ENCODE measurements at regions not wholly inside any gene's neighbourhood (a gene's known extent, or its start where the extent isn't known, plus 50 kb on each side); places are given as distances from the start of the nearest gene placed in this dataset.
A peak's percentile ranks its signal among the peaks of the same experiment; 100 is the strongest.

GRCh38 chr5:82952326-82952725 lies 124.9 kb downstream of the TMEM167A start:
- DNase-seq (ENCODE audit: low read depth in 1 of 2, low spot score in 2 of 2) (no peak), FAIRE-seq (peak; percentile 57)
- Histone ChIP-seq H3K27ac (ENCODE audit: low read depth, low read length) (no peak overlapping the region), H3K4me2 (ENCODE audit: insufficient read depth in 1 of 2, low read depth in 2 of 2, low read length in 2 of 2) (no peak overlapping the region), H3K4ac (replicated peaks; ENCODE audit: insufficient read length, low read depth, low read length) (no peak overlapping the region), H3K56ac (replicated peaks; ENCODE audit: insufficient read length, low read depth, low read length) (no peak overlapping the region), H2BK20ac (ENCODE audit: low read length) (no peak overlapping the region), H2BK15ac (ENCODE audit: low read length) (no peak overlapping the region), H3K9me3 (ENCODE audit: insufficient read depth in 2 of 2, low read depth in 1 of 2, low read length in 1 of 2) (peaks cover 0 to 7% of the 10 kb centered on the region in 2 experiments; a peak in 1 of 4 replicates), H4K20me1 (replicated peaks in 1 of 2; ENCODE audit: control insufficient read depth in 1 of 2, insufficient read depth in 2 of 2, low read length in 2 of 2) (no peaks in the 10 kb centered on the region), H3K9ac (replicated peaks in 1 of 4; ENCODE audit: extremely low read depth in 1 of 4, low read depth in 3 of 4, low read length in 3 of 4) (no peak overlapping the region), H2AFZ (ENCODE audit: low read length) (0 out of 2 replicates have a peak overlapping the region, but pooled peaks have one; percentile 68), H3K18ac (ENCODE audit: extremely low read depth, low read length) (no peak overlapping the region), H3K23ac (ENCODE audit: insufficient read length) (no peak overlapping the region), H3K79me1 (ENCODE audit: low read depth, low read length) (no peaks in the 10 kb centered on the region), H3K23me2 (ENCODE audit: low read depth, low read length) (no peaks in the 10 kb centered on the region), H4K91ac (replicated peaks; ENCODE audit: insufficient read length, low read length) (no peak overlapping the region), H3K4me1 (replicated peaks in 1 of 4; ENCODE audit: control insufficient read depth in 3 of 4, insufficient read depth in 4 of 4, low read length in 3 of 4) (no peaks in the 10 kb centered on the region), H4K8ac (ENCODE audit: extremely low read depth, insufficient read depth, low read length) (no peak overlapping the region), H2BK5ac (ENCODE audit: low read depth, low read length) (no peak overlapping the region), H3K27me3 (replicated peaks in 1 of 4; ENCODE audit: control insufficient read depth in 3 of 4, extremely low read depth in 1 of 4, insufficient read depth in 3 of 4, low read length in 3 of 4) (no peaks in the 10 kb centered on the region), H3K14ac (ENCODE audit: insufficient read length) (no peak overlapping the region), H3K4me3 (ENCODE audit: extremely low read depth in 1 of 4, insufficient read depth in 2 of 4, low read depth in 3 of 4, low read length in 4 of 4) (no peak overlapping the region), H2BK120ac (replicated peaks; ENCODE audit: low read depth, low read length) (no peak overlapping the region), H2AK5ac (ENCODE audit: low read depth, low read length) (no peak overlapping the region), H3K36me3 (ENCODE audit: control insufficient read depth in 2 of 4, insufficient read depth in 4 of 4, low read length in 3 of 4) (no peaks in the 10 kb centered on the region), H3K79me2 (ENCODE audit: control insufficient read depth in 1 of 2, insufficient read depth in 2 of 2, low read length in 2 of 2) (no peaks in the 10 kb centered on the region), H4K5ac (ENCODE audit: insufficient read length, low read depth, low read length) (no peak overlapping the region), H2BK12ac (ENCODE audit: low read depth, low read length) (no peak overlapping the region)
- ChIA-PET POLR2A (ENCODE audit: partially characterized antibody) (no interaction called here), CTCF (ENCODE audit: partially characterized antibody) (no interaction called here)
- 90% methylated on average over 1 of the region's 1 CpG; no CpG with 5 or more reads in 1 of the 2 experiments for whole genome bisulfite sequencing, 2 experiments (ENCODE audit: extremely low coverage in 1 of 2, insufficient coverage in 1 of 2, insufficient read length in 1 of 2, insufficient replicate concordance in 2 of 2, low coverage in 1 of 2, low lambda C conversion rate in 2 of 2, missing lambda C conversion rate in 1 of 2)
- TF ChIP-seq FOSL1 (IDR thresholded peaks at IDR 0.05; ENCODE audit: insufficient read depth, low read depth, low read length) (no peak), RXRA (IDR thresholded peaks at IDR 0.05; ENCODE audit: insufficient read depth, low read depth, low read length) (no peak)

Measured in H1 (cell line).